Endothelial cell of umbilical vein (primary cell): ENCODE measurements at regions not wholly inside any gene's neighbourhood (a gene's known extent, or its start where the extent isn't known, plus 50 kb on each side); places are given as distances from the start of the nearest gene placed in this dataset.

Experiments
- BruUV-seq: library from RNA; stranded (reverse); fragments of 400-500 nt; replicated peaks from 2 replicates; lab custom pipeline; 2021; lab: Mats Ljungman, UMichigan
- CTCF ChIA-PET: fragments of 300-600, 350-600 bp; sonication (Branson Sonifier 250); formaldehyde crosslinking; loops from one replicate; lab custom pipeline; 2021; ENCODE audit warnings: antibody characterized with exemption, inconsistent platforms; lab: Charles Lee
- POLR2A ChIA-PET: fragments of 300-600, 350-600 bp; sonication (Branson Sonifier 250); formaldehyde crosslinking; loops from one replicate; lab custom pipeline; 2021; ENCODE audit warnings: antibody characterized with exemption, inconsistent platforms; lab: Charles Lee
- DNase-seq: peaks from one replicate; pipeline ENCODE4 v3.0.0-alpha.2; 2011; ENCODE audit warnings: low read depth, low spot score
- FAIRE-seq: peaks from 2 replicates; lab custom pipeline; 2011; peaks lifted over from hg19 to GRCh38; lab: Jason Lieb, UNC
- H2AFZ ChIP-seq: 2 replicates; pipeline ENCODE4 v1.6.0; 2012; ENCODE audit warnings: low read depth, low read length, control low read depth, inconsistent platforms
- H3K27ac ChIP-seq: 2 replicates; pipeline ENCODE4 v1.5.1; 2011; ENCODE audit warnings: low read depth, mild to moderate bottlenecking, control low read depth, low read length, moderate library complexity; ENCODE audit not compliant: insufficient read depth
- H3K27me3 ChIP-seq, 2 experiments: 2 replicates each; pipeline versions ENCODE4 v1.6.0 to v1.6.1; 2011; ENCODE audit warnings: low read length in 2 of 2, mixed read lengths in 1 of 2; ENCODE audit not compliant: control insufficient read depth in 2 of 2, insufficient read depth in 2 of 2
- H3K36me3 ChIP-seq, 2 experiments: 2 replicates in 1 of 2; 3 replicates in 1 of 2; pipeline ENCODE4 v1.5.1; 2011; ENCODE audit warnings: low read length in 2 of 2, mild to moderate bottlenecking in 1 of 2, moderate library complexity in 1 of 2; ENCODE audit not compliant: control insufficient read depth in 2 of 2, insufficient read depth in 2 of 2; ENCODE audit errors: extremely low read depth in 1 of 2
- H3K4me1 ChIP-seq: 3 replicates; pipeline ENCODE4 v1.5.1; 2011; ENCODE audit warnings: mild to moderate bottlenecking, low read length; ENCODE audit not compliant: control insufficient read depth, insufficient read depth; ENCODE audit errors: extremely low read depth
- H3K4me2 ChIP-seq: 2 replicates; pipeline ENCODE4 v1.6.1; 2011; ENCODE audit warnings: low read length, control low read depth, mixed read lengths; ENCODE audit not compliant: insufficient read depth
- H3K4me3 ChIP-seq, 3 experiments: fragments of 200-600 bp in 1 of 3; sonication (generic), shearing (Covaris generic) in 1 of 3; replicated peaks in 1 of 3; 2 replicates each; pipeline ENCODE4 v1.5.1; 2011 to 2016; ENCODE audit warnings: control low read depth in 3 of 3, low read length in 3 of 3, mild to moderate bottlenecking in 2 of 3, inconsistent platforms in 1 of 3, low read depth in 1 of 3, moderate library complexity in 1 of 3; ENCODE audit not compliant: insufficient read depth in 1 of 3
- H3K79me2 ChIP-seq: 2 replicates; pipeline ENCODE4 v1.6.0; 2012; ENCODE audit warnings: low read length, inconsistent platforms; ENCODE audit not compliant: control insufficient read depth, insufficient read depth
- H3K9ac ChIP-seq: replicated peaks from 2 replicates; pipeline ENCODE3; 2011; ENCODE audit warnings: low read length, control low read depth; ENCODE audit not compliant: insufficient read depth; ENCODE audit errors: extremely low read depth
- H3K9me1 ChIP-seq: replicated peaks from 3 replicates; pipeline ENCODE4 v1.6.0; 2011; ENCODE audit warnings: mild to moderate bottlenecking, low read length; ENCODE audit not compliant: control insufficient read depth, insufficient read depth; ENCODE audit errors: extremely low read depth
- H3K9me3 ChIP-seq: replicated peaks from 2 replicates; pipeline ENCODE4 v1.5.1; 2012; ENCODE audit warnings: low read length, inconsistent platforms; ENCODE audit not compliant: control insufficient read depth, insufficient read depth
- H4K20me1 ChIP-seq: replicated peaks from 2 replicates; pipeline ENCODE3; 2011; ENCODE audit warnings: mild to moderate bottlenecking, low read length; ENCODE audit not compliant: control insufficient read depth, insufficient read depth; ENCODE audit errors: extremely low read depth
- EZH2 ChIP-seq: IDR thresholded peaks from 2 replicates; pipeline ENCODE4 v1.6.1; 2012; ENCODE audit warnings: borderline replicate concordance, low read depth, mild to moderate bottlenecking, moderate library complexity, low read length, inconsistent platforms; ENCODE audit not compliant: severe bottlenecking
- FOS ChIP-seq: IDR thresholded peaks from 2 replicates; pipeline ENCODE4 v1.6.1; 2011; ENCODE audit warnings: mild to moderate bottlenecking, low read length, moderate library complexity, borderline replicate concordance; ENCODE audit not compliant: insufficient read depth
- GATA2 ChIP-seq: IDR thresholded peaks from 2 replicates; pipeline ENCODE4 v1.7.0; 2011; ENCODE audit warnings: low read depth, mild to moderate bottlenecking, moderate library complexity, mixed read lengths, low read length; ENCODE audit not compliant: insufficient read length, insufficient read depth
- JUN ChIP-seq: IDR thresholded peaks from 2 replicates; pipeline ENCODE4 v1.6.1; 2011; ENCODE audit warnings: borderline replicate concordance, low read depth; ENCODE audit not compliant: insufficient read length, insufficient read depth
- MAX ChIP-seq: IDR thresholded peaks from 2 replicates; pipeline ENCODE4 v1.6.1; 2011; ENCODE audit not compliant: insufficient read depth, insufficient read length
- MYC ChIP-seq: IDR thresholded peaks from one replicate; pipeline ENCODE4 v1.6.1; 2011; ENCODE audit warnings: mild to moderate bottlenecking, low read depth, low read length
- POLR2A ChIP-seq: IDR thresholded peaks from 2 replicates; pipeline ENCODE4 v1.6.1; 2012; ENCODE audit warnings: low read depth, mild to moderate bottlenecking, control low read depth, low read length
- POLR2AphosphoS5 ChIP-seq: IDR thresholded peaks from 2 replicates; pipeline ENCODE4 v1.6.1; 2012; ENCODE audit warnings: low read depth, mild to moderate bottlenecking, control low read depth, low read length, moderate library complexity; ENCODE audit not compliant: insufficient read depth
- dilution Hi-C: fragments of 300-500 bp; cut with MboI; formaldehyde crosslinking; loops from one replicate; pipeline ENCODE4 v1.15.0; 2019; ENCODE audit warnings: low sequenced_read_pairs; ENCODE audit not compliant: extremely low pct_ligation_motif_present
- intact Hi-C: fragments of 100-400 bp; cut with micrococcal nuclease; formaldehyde crosslinking; loops from one replicate; pipeline ENCODE4 v1.10.0; 2022
- TF ChIP-seq, protein P1 (sequence below), 2 donors: IDR thresholded peaks; 1 replicate in 1 of 2; 2 replicates in 1 of 2; pipeline ENCODE4 v1.5.1; 2011; ENCODE audit warnings: low read length in 2 of 2, mild to moderate bottlenecking in 2 of 2, moderate library complexity in 2 of 2, control low read depth in 1 of 2, inconsistent platforms in 1 of 2, low read depth in 1 of 2; ENCODE audit not compliant: insufficient read depth in 1 of 2; ENCODE audit errors: extremely low read depth in 1 of 2

DNA sequence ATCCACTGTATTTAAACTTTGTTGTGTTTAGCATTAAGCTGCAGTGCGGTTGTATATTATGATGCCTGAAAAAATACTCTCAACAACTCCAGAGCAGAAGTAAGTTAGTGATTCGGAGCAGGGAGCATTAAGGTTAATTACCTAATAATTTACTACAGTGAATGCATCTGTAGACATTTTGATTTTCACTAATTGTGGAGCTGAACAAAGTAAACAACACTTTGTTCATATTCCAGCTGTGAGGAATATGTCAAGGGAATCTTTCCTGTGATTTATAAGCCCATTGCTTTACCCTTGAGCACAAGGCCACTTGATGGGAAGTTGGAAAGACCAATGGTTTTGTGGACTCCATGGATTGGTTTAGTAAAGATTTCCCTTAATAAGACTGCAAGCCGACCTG, 77.1 kb downstream of the CBLN4 start:
- BruUV-seq: no TSS peak
- CTCF ChIA-PET: no interaction called here

More for the DNA sequence above, 77.1 kb downstream of the CBLN4 start:
- Histone ChIP-seq H3K9me1 (no peaks in the 10 kb centered on the region), H3K9ac (no peak overlapping the region), H3K9me3 (peaks cover 2% of the 10 kb centered on the region), H3K4me2 (no peak overlapping the region), H4K20me1 (no peaks in the 10 kb centered on the region), H3K4me3 (no peak overlapping the region), H3K27ac (no peak overlapping the region), H2AFZ (no peak overlapping the region), H3K79me2 (no peaks in the 10 kb centered on the region), H3K36me3 (no peaks in the 10 kb centered on the region), H3K4me1 (no peaks in the 10 kb centered on the region), H3K27me3 (no peaks in the 10 kb centered on the region)
- dilution Hi-C loops: no loop called here
- no peak for FAIRE-seq
- POLR2A ChIA-PET: no interaction called here
- TF ChIP-seq MAX (no peak), EZH2 (no peak), GATA2 (no peak), FOS (no peak), MYC (no peak), POLR2A (no peak), JUN (no peak), POLR2AphosphoS5 (no peak)
- TF ChIP-seq, protein P1, sequence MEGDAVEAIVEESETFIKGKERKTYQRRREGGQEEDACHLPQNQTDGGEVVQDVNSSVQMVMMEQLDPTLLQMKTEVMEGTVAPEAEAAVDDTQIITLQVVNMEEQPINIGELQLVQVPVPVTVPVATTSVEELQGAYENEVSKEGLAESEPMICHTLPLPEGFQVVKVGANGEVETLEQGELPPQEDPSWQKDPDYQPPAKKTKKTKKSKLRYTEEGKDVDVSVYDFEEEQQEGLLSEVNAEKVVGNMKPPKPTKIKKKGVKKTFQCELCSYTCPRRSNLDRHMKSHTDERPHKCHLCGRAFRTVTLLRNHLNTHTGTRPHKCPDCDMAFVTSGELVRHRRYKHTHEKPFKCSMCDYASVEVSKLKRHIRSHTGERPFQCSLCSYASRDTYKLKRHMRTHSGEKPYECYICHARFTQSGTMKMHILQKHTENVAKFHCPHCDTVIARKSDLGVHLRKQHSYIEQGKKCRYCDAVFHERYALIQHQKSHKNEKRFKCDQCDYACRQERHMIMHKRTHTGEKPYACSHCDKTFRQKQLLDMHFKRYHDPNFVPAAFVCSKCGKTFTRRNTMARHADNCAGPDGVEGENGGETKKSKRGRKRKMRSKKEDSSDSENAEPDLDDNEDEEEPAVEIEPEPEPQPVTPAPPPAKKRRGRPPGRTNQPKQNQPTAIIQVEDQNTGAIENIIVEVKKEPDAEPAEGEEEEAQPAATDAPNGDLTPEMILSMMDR (IDR thresholded peaks at IDR 0.05; ENCODE audit: extremely low read depth in 1 of 2, insufficient read depth in 1 of 2, low read depth in 1 of 2, low read length in 2 of 2): no peak
- intact Hi-C loops: no loop called here
- DNase-seq: no peak
